Fibroblast of the aortic adventitia (primary cell): ENCODE measurements at regions not wholly inside any gene's neighbourhood (a gene's known extent, or its start where the extent isn't known, plus 50 kb on each side); places are given as distances from the start of the nearest gene placed in this dataset.

Source experiments
- DNase-seq: peaks from one replicate; pipeline ENCODE4 v3.0.0-alpha.2; 2010; ENCODE audit warnings: low read depth
- H3K4me3 ChIP-seq: 2 replicates; pipeline ENCODE4 v1.5.1; 2011; ENCODE audit warnings: low read depth, mild to moderate bottlenecking, control low read depth, low read length, moderate library complexity
- TF ChIP-seq, protein P1 (sequence below): IDR thresholded peaks from 2 replicates; pipeline ENCODE4 v1.5.1; 2011; ENCODE audit warnings: mild to moderate bottlenecking, low read length, control low read depth, inconsistent platforms; ENCODE audit not compliant: insufficient read depth

- TF ChIP-seq, protein P1, sequence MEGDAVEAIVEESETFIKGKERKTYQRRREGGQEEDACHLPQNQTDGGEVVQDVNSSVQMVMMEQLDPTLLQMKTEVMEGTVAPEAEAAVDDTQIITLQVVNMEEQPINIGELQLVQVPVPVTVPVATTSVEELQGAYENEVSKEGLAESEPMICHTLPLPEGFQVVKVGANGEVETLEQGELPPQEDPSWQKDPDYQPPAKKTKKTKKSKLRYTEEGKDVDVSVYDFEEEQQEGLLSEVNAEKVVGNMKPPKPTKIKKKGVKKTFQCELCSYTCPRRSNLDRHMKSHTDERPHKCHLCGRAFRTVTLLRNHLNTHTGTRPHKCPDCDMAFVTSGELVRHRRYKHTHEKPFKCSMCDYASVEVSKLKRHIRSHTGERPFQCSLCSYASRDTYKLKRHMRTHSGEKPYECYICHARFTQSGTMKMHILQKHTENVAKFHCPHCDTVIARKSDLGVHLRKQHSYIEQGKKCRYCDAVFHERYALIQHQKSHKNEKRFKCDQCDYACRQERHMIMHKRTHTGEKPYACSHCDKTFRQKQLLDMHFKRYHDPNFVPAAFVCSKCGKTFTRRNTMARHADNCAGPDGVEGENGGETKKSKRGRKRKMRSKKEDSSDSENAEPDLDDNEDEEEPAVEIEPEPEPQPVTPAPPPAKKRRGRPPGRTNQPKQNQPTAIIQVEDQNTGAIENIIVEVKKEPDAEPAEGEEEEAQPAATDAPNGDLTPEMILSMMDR: no peak
- DNase-seq: no peak
- H3K4me3 ChIP-seq: no peak overlapping the region
These were observed 317.7 kb upstream of the TBX3 start for GRCh38 chr12:115001571-115002180.

DNA sequence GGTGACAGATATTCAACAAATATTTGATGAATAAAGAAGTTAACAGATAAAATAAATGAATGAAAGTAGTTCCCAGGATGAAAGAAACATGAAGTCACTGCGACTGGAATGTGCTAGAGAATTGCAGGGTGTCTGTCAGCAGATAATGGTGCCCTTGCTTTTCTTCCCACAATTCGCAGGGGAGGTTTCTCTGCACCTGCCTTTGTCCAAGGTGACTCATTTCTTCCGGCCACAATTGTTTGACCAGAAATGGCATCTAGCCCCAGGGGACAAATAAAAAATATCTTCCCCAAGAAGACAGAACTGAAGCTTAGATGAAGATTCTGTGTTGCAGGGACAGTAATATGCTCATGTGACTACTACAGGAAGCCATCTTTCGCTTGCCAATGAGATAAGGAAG is 316.1 kb upstream of the TBX3 start:
- no peak overlapping the region for H3K4me3 ChIP-seq
- DNase-seq: peak; percentile 31
- TF ChIP-seq, protein P1: no peak

DNA sequence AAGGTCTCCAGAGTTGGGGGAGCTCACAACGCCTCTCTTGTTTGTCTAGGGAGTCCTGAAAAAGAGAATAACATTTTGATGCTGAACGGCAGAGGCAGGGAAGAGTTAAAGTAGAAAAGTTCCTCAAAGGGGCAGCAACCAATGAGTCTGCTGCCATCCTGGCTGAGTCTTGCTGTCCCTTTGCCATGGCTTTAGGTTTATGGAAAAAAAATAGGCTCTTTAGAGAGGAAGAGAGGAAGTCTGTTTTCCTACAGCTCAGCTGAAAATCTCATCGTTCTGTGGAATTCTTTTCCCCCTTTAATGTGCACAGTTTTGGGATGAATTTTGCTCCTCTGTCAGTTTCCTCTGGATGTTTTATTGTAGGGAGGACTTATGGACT is 314.8 kb upstream of the TBX3 start:
- TF ChIP-seq, protein P1: no peak
- DNase-seq: no peak
- H3K4me3 ChIP-seq: no peak overlapping the region

- DNase-seq: no peak
- no peak overlapping the region for H3K4me3 ChIP-seq
- TF ChIP-seq, protein P1: no peak
These were observed 314.3 kb upstream of the TBX3 start for GRCh38 chr12:114998118-114998749.

DNA sequence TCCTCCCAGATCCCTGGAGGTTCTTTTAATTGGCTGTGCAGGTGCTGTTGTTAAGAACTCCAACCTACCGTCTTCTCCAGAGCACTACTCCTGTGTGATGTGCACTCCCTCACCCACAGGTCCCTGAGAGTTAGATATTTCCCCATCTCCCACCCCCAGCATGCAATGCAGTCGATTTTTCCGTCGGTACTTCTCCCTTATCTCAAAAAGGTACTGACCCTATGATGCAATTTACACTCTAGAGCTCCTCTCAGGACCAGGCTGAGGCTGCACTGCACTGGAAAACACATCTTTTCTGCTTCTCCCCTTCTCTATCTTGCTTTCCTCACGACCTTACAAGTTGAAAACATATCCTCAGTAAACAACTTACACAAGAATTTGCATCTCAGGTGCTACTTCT is 312.4 kb upstream of the TBX3 start:
- no peak for DNase-seq
- no peak overlapping the region for H3K4me3 ChIP-seq
- TF ChIP-seq, protein P1: no peak

DNA sequence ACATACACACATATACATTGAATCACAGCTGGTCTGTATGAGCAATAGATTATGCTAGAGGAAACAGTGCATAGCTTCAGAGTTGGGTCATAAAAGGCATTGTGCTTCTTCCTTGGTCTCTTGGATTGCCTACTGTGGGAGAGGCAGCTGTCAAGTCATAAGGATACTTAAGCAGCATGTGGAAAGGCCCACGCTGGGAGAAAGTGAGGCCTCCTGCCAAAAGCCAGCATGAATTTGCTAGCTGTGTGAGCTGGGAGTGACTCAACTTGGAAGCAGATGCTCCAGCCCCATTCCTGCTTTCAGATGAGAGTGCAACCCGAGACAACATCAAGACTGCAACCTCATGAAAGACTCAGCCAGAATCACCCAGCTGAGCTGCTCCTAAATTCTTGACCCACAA is 311.9 kb upstream of the TBX3 start:
- no peak overlapping the region for H3K4me3 ChIP-seq
- TF ChIP-seq, protein P1: no peak
- DNase-seq: no peak

- no peak overlapping the region for H3K4me3 ChIP-seq
- no peak for DNase-seq
- TF ChIP-seq, protein P1: no peak
These were observed 309.2 kb upstream of the TBX3 start for GRCh38 chr12:114993165-114993564.
